GM12865 (cell line): ENCODE measurements at regions not wholly inside any gene's neighbourhood (a gene's known extent, or its start where the extent isn't known, plus 50 kb on each side); places are given as distances from the start of the nearest gene placed in this dataset.

Experiments used
- DNase-seq: peaks from one replicate; pipeline ENCODE4 v3.0.0; 2010; ENCODE audit warnings: low read depth
- H3K4me3 ChIP-seq: 2 replicates; pipeline ENCODE4 v1.5.1; 2011; ENCODE audit warnings: mild to moderate bottlenecking, low read depth, low read length, control low read depth
- CTCF ChIP-seq: IDR thresholded peaks from 2 replicates; pipeline ENCODE4 v1.5.1; 2011; ENCODE audit warnings: low read length, control low read depth, low read depth, inconsistent platforms; ENCODE audit not compliant: insufficient read depth; ENCODE audit errors: missing control alignments

- no peak overlapping the region for H3K4me3 ChIP-seq
- no peak for TF ChIP-seq CTCF
- DNase-seq, result no peak
These were observed 247.0 kb downstream of the SH2D4B start for GRCh38 chr10:80784695-80785094.

- no peak overlapping the region for H3K4me3 ChIP-seq
- DNase-seq, result no peak
- no peak for TF ChIP-seq CTCF
These were observed 248.6 kb downstream of the SH2D4B start for GRCh38 chr10:80786322-80786721.

- TF ChIP-seq CTCF, result no peak
- H3K4me3 ChIP-seq, result no peak overlapping the region
- DNase-seq, result no peak
These were observed 250.2 kb downstream of the SH2D4B start for GRCh38 chr10:80787952-80788351.

GRCh38 chr10:80794994-80795393 is 257.3 kb downstream of the SH2D4B start:
- no peak for TF ChIP-seq CTCF
- no peak overlapping the region for H3K4me3 ChIP-seq
- no peak for DNase-seq

- no peak for TF ChIP-seq CTCF
- DNase-seq, result no peak
These were observed 267.8 kb downstream of the SH2D4B start for GRCh38 chr10:80805343-80806020.

GRCh38 chr10:80814147-80814652 is 276.5 kb downstream of the SH2D4B start:
- TF ChIP-seq CTCF, result no peak
- no peak for DNase-seq
- H3K4me3 ChIP-seq, result no peak overlapping the region

More at GRCh38 chr10:80805343-80806020, 267.8 kb downstream of the SH2D4B start:
- H3K4me3 ChIP-seq, result no peak overlapping the region

- H3K4me3 ChIP-seq, result no peak overlapping the region
- no peak for DNase-seq
- no peak for TF ChIP-seq CTCF
These were observed 291.4 kb downstream of the SH2D4B start for GRCh38 chr10:80829151-80829550.
